Esophagus muscularis mucosa (tissue), 4 donors: ENCODE measurements at regions not wholly inside any gene's neighbourhood (a gene's known extent, or its start where the extent isn't known, plus 50 kb on each side); places are given as distances from the start of the nearest gene placed in this dataset.

ENCODE experiments used
- DNase-seq: peaks from one replicate; pipeline ENCODE4 v3.0.0-alpha.2; 2017; ENCODE audit errors: extremely low spot score
- H3K27ac ChIP-seq, 4 donors: fragments of 200-600 bp; sonication (generic); replicated peaks in 1 of 4; 1 replicate in 3 of 4; 2 replicates in 1 of 4; pipeline ENCODE4 v1.5.1; 2016 to 2019; ENCODE audit warnings: mild to moderate bottlenecking in 1 of 4
- H3K27me3 ChIP-seq, 4 donors: fragments of 200-600 bp; sonication (generic); one replicate each; pipeline versions ENCODE4 v1.5.1 to v1.6.0; 2016 to 2019
- H3K36me3 ChIP-seq, 4 donors: fragments of 200-600 bp; sonication (generic); one replicate each; pipeline ENCODE4 v1.5.1; 2016 to 2019
- H3K4me1 ChIP-seq, 4 donors: fragments of 200-600 bp; sonication (generic); one replicate each; pipeline ENCODE4 v1.5.1; 2016 to 2019
- H3K4me3 ChIP-seq, 4 donors: fragments of 200-600 bp; sonication (generic); 1 replicate in 2 of 4; 2 replicates in 2 of 4; pipeline ENCODE4 v1.5.1; 2016 to 2019; ENCODE audit warnings: mild to moderate bottlenecking in 4 of 4, moderate library complexity in 1 of 4
- H3K9me3 ChIP-seq, 4 donors: fragments of 200-600 bp; sonication (generic); 1 replicate in 3 of 4; 2 replicates in 1 of 4; pipeline ENCODE4 v1.5.1; 2016 to 2019
- EP300 ChIP-seq: sonication (generic); formaldehyde crosslinking; IDR thresholded peaks from one replicate; pipeline ENCODE4 v1.6.1; 2017; ENCODE audit warnings: antibody characterized with exemption
- POLR2A ChIP-seq: fragments of 450-650 bp; IDR thresholded peaks from one replicate; pipeline ENCODE4 v1.6.1; 2017; ENCODE audit warnings: antibody characterized with exemption, moderate library complexity, mild to moderate bottlenecking, low read depth
- POLR2AphosphoS5 ChIP-seq, 2 donors: sonication (generic); formaldehyde crosslinking; IDR thresholded peaks; one replicate each; pipeline ENCODE4 v1.6.1; 2017; ENCODE audit warnings: antibody characterized with exemption in 2 of 2
- WGBS: methylation state at CpG from one replicate; pipeline ENCODE4 v1.1.5; 2018; 5-methylcytosine and 5-hydroxymethylcytosine counted together
- intact Hi-C: fragments of 100-400 bp; cut with DNase I; formaldehyde crosslinking; loops from one replicate; pipeline ENCODE4 v1.15.1; 2023
- TF ChIP-seq, protein P1 (sequence below), 3 experiments: fragments of 200-600 bp in 2 of 3; fragments of 450-650 bp in 1 of 3; sonication (generic) in 2 of 3; IDR thresholded peaks; one replicate each; pipeline ENCODE4 v1.5.1; 2017 to 2019; ENCODE audit warnings: antibody characterized with exemption in 3 of 3, mild to moderate bottlenecking in 2 of 3, moderate library complexity in 1 of 3

GRCh38 chr1:177632923-177633615, 336.8 kb downstream of the SEC16B start:
- Histone ChIP-seq H3K27me3 (no peaks in the 10 kb centered on the region), H3K36me3 (no peaks in the 10 kb centered on the region), H3K4me3 (no peak overlapping the region), H3K9me3 (no peaks in the 10 kb centered on the region), H3K27ac (no peak overlapping the region), H3K4me1 (no peaks in the 10 kb centered on the region)
- WGBS = 57% methylated on average over 4 of the region's 4 CpGs
- no peak for TF ChIP-seq POLR2A
- TF ChIP-seq, protein P1, sequence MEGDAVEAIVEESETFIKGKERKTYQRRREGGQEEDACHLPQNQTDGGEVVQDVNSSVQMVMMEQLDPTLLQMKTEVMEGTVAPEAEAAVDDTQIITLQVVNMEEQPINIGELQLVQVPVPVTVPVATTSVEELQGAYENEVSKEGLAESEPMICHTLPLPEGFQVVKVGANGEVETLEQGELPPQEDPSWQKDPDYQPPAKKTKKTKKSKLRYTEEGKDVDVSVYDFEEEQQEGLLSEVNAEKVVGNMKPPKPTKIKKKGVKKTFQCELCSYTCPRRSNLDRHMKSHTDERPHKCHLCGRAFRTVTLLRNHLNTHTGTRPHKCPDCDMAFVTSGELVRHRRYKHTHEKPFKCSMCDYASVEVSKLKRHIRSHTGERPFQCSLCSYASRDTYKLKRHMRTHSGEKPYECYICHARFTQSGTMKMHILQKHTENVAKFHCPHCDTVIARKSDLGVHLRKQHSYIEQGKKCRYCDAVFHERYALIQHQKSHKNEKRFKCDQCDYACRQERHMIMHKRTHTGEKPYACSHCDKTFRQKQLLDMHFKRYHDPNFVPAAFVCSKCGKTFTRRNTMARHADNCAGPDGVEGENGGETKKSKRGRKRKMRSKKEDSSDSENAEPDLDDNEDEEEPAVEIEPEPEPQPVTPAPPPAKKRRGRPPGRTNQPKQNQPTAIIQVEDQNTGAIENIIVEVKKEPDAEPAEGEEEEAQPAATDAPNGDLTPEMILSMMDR (IDR thresholded peaks at IDR 0.05) = no peak
- TF ChIP-seq EP300 = no peak
- TF ChIP-seq POLR2AphosphoS5 (IDR thresholded peaks at IDR 0.05) = no peak
- no peak for DNase-seq
- intact Hi-C loops = no loop called here

DNA sequence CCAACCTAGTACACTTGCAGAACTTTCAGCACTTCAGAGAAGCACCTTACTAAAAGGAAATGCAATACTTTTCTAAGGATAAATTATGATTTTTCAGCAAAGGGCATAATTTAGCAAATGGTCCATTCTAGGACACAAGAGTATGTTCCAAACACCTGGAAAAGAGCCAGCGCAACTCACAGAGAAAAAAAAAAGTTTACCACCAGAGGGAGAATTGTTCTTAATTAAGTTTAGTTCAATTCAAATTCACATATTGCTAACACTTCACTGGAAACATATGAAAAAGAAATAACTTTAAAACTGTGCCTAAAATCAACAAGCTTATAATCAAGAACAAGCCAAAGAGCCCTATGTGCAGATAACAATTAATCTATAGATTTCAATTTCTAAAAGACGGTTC, 338.1 kb downstream of the SEC16B start:
- WGBS = 81% methylated on average over 2 of the region's 2 CpGs
- no peak for DNase-seq

DNA sequence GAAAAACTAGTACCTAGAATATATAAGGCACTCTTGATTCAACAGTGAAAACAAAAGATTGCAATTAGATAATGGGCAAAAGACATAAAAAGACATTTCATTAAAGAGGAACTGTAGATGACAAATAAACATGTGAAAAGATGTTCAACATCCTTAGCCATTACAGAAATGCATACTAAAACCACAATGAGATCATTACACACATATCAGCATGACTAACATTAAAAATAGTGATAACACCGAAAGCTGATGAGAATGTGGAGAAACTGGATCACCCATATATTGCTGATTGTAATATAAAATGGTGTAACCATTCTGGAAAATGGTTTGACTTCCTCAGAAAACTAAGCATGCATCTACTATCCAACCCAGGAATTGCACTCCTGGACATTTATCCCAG, 340.3 kb downstream of the SEC16B start:
- no peak overlapping the region for H3K27ac ChIP-seq
- intact Hi-C loops = no loop called here
- no peaks in the 10 kb centered on the region for H3K27me3 ChIP-seq
- no peaks in the 10 kb centered on the region for H3K4me1 ChIP-seq
- 78% methylated on average over 1 of the region's 1 CpG for WGBS
- no peaks in the 10 kb centered on the region for H3K36me3 ChIP-seq
- no peak for TF ChIP-seq POLR2AphosphoS5 (IDR thresholded peaks at IDR 0.05)
- DNase-seq = no peak
- H3K9me3 ChIP-seq = no peaks in the 10 kb centered on the region
- H3K4me3 ChIP-seq = no peak overlapping the region

More for the DNA sequence above, 338.1 kb downstream of the SEC16B start:
- H3K27me3 ChIP-seq = no peaks in the 10 kb centered on the region
- H3K27ac ChIP-seq = no peak overlapping the region
- no peaks in the 10 kb centered on the region for H3K36me3 ChIP-seq
- H3K4me3 ChIP-seq = no peak overlapping the region
- TF ChIP-seq POLR2A = no peak
- no peak for TF ChIP-seq POLR2AphosphoS5 (IDR thresholded peaks at IDR 0.05)
- no peak for TF ChIP-seq EP300
- TF ChIP-seq, protein P1 (IDR thresholded peaks at IDR 0.05) = no peak
- intact Hi-C loops = no loop called here
- no peaks in the 10 kb centered on the region for H3K9me3 ChIP-seq
- H3K4me1 ChIP-seq = no peaks in the 10 kb centered on the region

DNA sequence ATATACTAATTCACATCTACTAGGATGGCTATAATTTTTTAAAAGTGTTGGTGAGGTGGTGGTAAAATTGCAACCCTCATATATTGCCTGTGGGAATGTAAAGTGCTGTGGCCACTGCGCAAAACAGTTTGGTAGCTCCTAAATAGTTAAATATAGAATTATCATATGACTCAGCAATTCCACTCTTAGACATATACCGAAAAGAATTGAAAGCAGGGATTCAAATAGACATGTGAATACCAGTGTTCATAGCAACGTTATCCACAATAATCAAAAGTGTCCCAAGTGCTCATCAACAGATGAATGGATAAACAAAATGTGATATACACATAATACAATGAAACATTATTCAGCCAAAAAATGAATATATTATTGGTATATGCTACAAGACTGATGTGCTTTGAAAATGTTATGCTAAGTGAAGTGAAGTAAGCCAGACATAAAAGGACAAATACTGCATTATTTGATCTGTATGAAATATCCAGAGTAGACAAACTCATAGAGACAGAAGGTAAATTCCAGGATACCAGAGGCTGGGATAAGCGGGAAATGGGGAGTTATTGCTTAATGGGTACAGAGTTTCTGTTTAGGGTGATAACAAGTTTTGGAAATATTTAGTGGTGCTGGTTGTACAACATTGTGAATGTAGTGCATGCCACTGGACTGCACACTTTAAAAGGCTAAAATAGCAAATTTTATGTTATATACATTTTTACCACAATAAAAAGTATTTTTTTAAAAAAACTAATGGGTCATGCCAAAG, 342.5 kb downstream of the SEC16B start:
- WGBS = 75% methylated on average over 4 of the region's 4 CpGs
- Histone ChIP-seq H3K36me3 (no peaks in the 10 kb centered on the region), H3K27me3 (no peaks in the 10 kb centered on the region), H3K27ac (no peak overlapping the region), H3K9me3 (no peaks in the 10 kb centered on the region), H3K4me3 (no peak overlapping the region), H3K4me1 (no peaks in the 10 kb centered on the region)
- TF ChIP-seq, protein P1 (IDR thresholded peaks at IDR 0.05) = no peak
- TF ChIP-seq EP300 (no peak), POLR2AphosphoS5 (IDR thresholded peaks at IDR 0.05) (no peak), POLR2A (no peak)
- DNase-seq = no peak
- intact Hi-C loops = no loop called here

GRCh38 chr1:177620636-177621190, 349.1 kb downstream of the SEC16B start:
- no peak for DNase-seq
- Histone ChIP-seq H3K36me3 (no peaks in the 10 kb centered on the region), H3K4me3 (no peak overlapping the region), H3K9me3 (no peaks in the 10 kb centered on the region), H3K4me1 (peaks cover 0 to 20% (median 15%) of the 10 kb centered on the region in 4 donors), H3K27ac (no peak overlapping the region), H3K27me3 (no peaks in the 10 kb centered on the region)
- TF ChIP-seq POLR2AphosphoS5 (IDR thresholded peaks at IDR 0.05) (no peak), POLR2A (no peak), EP300 (no peak)
- TF ChIP-seq, protein P1 (IDR thresholded peaks at IDR 0.05) = no peak
- 57% methylated on average over 4 of the region's 4 CpGs for WGBS
- intact Hi-C loops = no loop called here
